ENCODE measurements at regions not wholly inside any gene's neighbourhood (a gene's known extent, or its start where the extent isn't known, plus 50 kb on each side); places are given as distances from the start of the nearest gene placed in this dataset.
"Not testable (repeated sequence)": the region's sequence is repeated elsewhere in the genome, so short reads cannot be mapped to it uniquely, and the experiment has no call there.

DNA sequence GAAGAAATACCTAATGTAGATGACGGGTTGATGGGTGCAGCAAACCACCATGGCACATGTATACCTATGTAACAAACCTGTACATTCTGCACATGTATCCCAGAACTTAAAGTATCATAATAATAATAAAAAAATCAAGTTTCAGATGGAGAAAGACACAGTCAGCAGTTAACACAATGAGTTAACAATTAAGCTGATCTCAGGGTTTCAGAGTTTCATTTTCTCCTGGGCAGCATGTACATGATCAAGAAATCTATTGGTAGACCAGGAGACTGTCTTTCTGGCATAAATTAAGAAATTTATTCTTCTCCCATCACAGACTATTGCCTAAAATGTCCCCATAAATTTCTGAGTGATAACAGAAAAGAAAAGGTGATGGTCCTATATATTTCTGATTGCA is 155.3 kb downstream of the RAD51AP2 start:
- no peak for DNase-seq

DNA sequence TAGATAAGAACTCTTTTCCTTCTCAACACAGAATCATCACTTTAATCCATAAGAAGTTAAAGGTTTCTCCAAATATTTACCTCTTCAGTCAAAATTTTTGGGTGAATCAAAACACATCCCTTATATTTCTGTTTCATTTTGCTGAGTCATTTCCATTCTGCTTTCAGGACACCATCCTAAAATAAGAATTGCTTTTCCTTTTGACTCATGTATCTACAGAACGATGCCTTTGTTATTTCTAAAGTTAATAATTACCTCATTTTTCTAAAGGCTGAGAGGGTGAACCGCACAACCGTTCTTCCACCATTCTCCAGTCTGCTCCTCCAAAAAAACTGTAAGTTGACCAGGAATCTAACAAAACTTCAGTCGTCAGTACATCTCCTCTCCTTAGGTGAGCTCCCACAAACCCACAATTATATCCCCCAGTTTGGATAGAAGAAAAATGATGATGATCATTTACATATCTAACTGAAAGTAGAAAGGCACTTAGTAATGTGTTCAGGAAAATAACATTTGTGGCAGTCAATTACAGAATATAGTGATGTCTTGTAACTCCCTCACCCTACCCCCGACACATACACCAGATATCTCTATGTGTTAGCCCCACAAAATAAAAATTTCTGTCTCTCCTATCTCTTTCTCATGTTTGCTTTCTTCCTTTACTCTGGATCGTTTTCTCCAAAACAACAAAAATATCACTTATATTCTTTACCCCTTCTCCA is 162.5 kb downstream of the RAD51AP2 start:
- no peak for DNase-seq

GRCh38 chr2:17353263-17353662 is 165.0 kb downstream of the RAD51AP2 start:
- no peak for DNase-seq

DNA sequence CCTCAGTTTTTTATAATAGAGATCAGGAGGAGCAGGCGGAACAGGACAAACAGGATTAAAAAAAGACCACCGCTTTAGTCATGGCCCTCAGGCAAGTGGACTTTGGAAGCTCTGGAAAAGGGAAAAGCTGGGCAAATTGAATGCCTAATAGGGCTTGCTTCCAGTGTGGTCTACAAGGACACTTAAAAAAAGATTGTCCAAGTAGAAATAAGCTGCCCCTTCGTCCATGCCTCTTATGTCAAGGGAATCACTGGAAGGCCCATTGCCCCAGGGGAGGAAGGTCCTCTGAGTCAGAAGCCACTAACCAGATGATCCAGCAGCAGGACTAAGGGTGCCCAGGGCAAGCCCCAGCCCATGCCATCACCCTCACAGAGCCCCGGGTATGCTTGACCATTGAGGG is 175.5 kb downstream of the RAD51AP2 start:
- not testable (repeated sequence) for DNase-seq

DNA sequence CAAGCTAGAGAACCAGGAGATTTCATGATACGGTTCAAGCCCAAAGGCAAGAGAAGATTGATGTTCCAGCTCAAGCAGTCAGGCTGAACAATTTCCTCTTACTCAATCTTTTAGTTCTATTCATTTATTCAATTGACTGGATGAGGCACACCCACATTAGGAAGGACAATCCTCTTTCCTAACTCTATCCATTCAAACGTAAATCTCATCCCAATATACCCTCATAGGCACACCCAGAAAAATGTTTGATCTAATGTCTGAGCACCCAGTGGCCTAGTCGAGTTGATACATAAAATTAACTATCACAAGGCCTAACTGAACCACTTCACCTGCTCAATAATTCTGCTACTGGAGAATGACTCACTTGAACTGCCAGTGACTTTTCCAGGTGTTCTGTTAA is 180.7 kb downstream of the RAD51AP2 start:
- DNase-seq: no peak

- DNase-seq: no peak
Observed at GRCh38 chr2:17336458-17336857, 181.8 kb downstream of the RAD51AP2 start.

DNA sequence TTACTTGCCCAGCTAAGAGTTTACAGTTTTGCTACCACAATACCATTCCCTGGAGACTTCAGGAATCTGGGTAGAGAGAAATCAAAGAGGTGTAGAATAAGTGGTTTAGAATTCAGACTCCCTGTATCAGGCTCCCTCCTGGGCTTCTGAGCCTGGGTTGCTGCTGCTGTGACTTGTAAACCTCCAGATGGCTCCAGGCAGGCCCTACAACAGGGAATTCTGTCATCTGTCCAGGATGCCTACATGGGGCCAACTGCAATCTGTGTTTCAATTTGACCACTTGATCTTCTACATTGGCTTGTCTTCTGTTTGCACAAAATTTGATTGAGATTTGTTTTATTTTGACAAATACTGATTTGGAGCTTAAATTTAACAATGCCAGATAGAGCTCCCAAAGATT is 183.9 kb downstream of the RAD51AP2 start:
- DNase-seq: no peak

GRCh38 chr2:17331636-17332035 is 186.6 kb downstream of the RAD51AP2 start:
- no peak for DNase-seq

DNA sequence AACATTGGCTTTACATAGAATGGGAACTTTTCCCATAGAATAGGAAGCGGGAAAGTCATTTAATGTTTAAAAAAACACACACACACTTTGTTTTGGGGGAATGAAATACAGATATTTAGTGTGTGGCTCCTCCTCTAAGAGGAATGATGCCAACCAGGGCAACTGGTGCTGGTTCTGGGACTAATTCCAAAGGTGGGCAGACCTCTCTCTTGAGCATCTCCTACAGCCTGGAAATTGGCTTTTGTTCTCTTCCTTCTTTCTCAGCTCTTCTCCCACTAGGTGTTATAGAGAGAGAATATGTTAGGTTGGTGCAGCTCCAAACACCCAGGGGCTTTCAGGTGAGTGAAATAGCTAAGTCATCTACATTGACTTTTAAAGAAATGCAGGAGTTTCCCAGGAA is 190.1 kb downstream of the RAD51AP2 start:
- no peak for DNase-seq

DNA sequence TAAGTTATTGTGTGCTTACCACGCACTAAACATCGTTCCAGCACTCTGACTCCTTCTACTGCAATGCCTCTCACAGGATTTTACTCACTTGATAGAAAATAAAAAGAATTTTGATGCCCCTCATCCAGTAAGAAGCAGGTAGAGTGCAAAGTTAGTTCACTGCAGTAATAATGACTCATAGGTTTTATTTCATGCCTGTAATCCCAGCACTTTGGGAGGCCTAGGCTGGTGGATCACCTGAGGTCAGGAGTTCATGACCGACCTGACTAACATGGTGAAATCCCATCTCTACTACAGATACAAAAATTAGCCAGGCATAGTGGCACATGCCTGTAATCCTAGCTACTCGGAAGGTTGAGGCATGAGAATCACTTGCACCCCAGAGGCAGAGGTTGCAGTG is 190.6 kb downstream of the RAD51AP2 start:
- DNase-seq: no peak

DNA sequence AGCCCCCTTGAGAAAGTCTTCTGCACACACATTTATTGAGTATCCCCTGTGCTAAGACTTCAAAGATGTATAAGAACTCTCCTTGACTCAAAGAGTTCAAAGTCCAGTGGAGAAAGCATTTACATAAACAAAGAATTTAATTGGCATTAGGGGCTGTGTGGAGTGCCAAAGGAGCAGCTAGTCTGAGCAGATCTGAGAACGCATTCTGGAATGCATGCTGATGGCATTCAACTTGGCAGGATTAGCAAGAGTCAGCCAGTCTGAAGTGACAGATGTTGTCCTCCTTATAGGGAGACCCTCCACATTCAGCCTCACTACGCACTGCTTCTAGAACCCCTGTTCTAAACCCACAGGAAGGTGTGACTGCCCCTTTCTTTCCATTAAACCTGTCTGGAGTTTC is 191.5 kb downstream of the RAD51AP2 start:
- no peak for DNase-seq

DNA sequence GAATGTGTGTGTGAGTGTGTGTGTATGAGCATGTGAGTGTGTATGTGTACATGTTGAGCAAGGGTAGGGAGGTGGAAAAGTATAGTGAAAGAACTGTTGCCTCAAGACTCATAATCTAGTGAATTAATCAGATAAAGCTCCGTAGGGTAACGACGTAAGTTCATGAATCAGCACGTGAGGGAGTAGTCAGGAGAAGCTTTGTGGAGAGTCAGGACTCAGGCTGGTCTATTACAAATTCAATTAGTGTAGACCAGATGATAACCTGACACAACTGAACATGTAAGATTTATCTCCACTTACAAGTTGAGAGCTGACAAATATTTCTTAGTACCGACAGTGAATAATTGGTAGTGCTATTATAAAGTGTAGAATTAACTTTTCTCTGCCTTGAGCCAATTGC is 194.5 kb downstream of the RAD51AP2 start:
- no peak for DNase-seq

DNA sequence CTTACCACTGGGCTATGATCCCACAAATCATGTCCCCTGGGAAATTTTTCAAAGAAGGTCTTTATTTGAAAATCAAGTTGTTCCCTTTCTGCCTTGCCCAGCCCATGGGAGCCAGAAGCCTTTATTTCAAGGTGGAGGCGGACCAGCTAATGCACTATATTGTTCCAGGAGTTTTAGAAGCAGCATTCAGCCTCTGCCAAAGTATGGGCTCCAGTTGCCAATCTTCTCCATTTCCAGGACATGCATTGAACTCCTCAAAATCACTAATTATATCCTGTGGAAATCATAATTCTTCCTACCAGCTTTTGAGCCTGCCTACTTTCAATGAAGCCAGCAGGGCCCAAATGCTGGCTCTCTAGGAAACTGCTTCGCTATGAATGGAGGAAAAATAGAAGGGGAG is 195.8 kb downstream of the RAD51AP2 start:
- DNase-seq: no peak

DNA sequence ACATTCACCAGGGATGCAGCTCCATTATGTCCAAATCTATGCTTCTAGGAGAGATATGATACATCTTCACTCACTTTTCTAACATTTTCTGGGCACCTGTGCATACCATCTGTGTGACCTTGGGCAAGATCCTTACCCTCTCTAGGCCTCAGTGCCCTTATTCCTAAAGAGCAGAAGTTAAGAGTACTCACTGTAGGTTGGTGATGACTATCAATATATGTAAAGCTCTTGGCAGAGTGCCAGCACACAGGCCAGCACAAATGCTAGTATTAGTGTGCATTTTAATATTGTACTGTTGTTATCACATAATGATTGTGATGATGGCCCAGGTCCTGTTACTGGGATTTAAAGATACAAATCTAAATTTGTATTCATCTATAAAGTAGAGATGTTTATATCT is 199.2 kb downstream of the RAD51AP2 start:
- DNase-seq: no peak

DNA sequence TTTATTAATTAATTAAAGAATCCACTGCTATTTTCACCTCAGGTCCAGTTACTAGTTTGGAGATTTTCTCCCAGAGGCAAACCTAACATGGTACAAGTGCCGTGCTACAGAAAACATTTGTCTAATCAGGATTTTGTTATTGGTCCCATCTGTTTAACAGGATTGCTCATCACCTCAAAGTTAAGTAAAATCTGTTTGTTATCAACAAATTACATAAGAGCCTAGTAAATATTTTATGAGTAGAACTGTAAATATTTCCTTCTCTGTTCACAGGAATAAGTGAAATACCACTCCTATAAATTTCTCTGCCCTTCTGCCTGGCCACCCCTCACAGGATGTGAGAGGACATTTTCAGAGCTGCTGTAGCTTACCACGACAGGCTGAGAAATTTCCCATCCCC is 200.2 kb downstream of the RAD51AP2 start:
- DNase-seq: no peak

- no peak for DNase-seq
Observed at GRCh38 chr2:17317439-17317976, 200.7 kb downstream of the RAD51AP2 start.

- DNase-seq: no peak
Observed at GRCh38 chr2:17313261-17313660, 205.0 kb downstream of the RAD51AP2 start.

DNA sequence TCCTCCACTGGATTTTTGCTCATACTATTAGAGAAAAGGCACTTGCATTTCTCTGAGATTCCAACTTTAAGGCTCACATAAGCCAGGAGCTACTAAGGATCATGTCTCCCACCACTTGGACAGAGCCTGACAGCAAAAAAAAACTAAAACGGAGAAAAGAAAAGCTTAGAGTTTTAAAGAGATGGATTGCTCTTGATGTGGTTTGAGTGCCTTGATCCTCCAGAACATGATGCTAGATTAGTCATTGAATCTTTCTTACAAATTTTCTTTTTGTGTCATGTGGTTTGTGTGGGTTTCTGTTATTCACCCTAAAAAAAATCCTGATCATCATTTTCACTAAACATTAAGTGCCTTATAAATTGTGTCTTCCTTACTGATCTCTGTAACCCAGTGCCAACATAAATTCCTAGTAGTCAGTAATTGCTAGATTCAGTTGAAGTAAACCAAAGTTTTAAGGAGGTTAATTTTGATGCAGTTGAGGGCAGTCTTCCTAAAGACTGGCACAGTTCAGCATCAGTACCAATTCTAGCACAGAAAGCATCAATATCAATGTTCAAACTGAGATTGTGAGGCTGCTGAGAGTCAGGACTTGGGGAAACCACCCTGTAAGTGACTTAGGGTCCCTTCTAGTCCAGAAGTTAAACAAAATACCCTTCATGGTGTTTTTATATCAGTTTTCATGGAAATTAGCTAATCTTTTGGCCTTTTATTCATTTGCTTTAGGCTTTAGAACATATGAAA is 206.3 kb downstream of the RAD51AP2 start:
- no peak for DNase-seq

GRCh38 chr2:17311106-17311619 is 207.1 kb downstream of the RAD51AP2 start:
- no peak for DNase-seq

DNA sequence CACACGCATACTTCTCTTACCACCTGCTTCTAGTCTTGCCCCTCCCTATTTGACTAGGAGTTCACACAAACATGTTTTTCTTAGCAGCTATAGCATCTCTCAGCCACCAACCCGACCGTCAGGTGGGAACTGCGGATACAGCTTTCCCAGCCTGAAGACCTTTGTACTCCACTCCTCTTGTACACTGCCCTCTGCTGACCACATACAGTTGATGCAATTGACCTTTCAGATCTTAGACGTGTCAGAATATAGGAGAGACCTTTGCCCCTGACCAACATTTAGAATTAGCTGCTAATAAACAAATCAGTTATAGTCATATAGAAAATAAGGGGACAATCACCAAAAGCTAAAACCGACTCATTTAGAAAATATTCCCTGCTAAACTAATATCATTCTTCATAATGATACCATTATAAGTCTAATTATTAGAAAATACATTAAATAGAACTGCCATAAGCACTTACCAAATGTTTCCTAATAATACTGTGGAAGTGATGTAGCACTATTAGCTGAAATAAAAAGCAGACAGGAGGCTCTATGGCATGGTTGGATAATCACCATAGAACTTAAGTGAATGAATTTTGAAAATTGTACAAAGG is 208.4 kb downstream of the RAD51AP2 start:
- DNase-seq: no peak

DNA sequence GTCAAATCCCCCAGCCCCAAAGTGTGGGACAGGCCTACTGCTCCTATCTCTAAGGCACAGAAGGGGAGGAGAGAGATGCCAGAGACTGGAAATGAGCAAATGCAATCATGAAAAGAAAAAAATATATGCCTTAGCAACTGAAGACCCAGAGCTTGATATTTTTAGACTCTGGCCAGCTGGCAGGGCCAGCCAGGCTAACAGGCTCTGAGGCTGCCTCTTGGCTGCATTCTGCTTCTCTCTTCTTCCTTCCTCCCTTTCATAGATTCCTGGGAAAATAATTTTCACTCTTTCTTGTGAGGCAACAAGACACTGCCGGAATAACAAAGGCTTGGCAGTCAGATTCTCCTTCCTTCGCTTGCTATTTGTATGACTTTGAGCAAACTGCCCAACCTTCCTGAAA is 209.1 kb downstream of the RAD51AP2 start:
- no peak for DNase-seq

DNA sequence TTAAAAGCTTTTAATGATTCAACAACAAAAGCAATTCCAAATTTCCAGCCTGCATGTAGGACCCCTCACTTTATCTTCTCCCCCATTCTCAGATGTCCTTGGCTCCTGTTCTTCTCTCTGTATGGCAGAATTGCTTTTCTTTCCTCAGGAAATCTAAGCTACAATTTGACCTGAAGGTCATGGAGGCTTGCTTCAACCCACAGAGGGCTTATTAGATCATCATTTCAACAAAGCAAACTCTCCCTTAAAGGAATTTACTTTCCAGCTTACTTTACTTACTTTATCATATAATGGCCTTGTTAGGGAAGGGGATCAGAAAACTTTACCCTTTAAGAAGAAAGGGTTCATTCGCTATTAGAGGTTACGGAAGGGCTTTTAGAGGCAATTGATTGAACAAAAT is 211.5 kb downstream of the RAD51AP2 start:
- DNase-seq: no peak

DNA sequence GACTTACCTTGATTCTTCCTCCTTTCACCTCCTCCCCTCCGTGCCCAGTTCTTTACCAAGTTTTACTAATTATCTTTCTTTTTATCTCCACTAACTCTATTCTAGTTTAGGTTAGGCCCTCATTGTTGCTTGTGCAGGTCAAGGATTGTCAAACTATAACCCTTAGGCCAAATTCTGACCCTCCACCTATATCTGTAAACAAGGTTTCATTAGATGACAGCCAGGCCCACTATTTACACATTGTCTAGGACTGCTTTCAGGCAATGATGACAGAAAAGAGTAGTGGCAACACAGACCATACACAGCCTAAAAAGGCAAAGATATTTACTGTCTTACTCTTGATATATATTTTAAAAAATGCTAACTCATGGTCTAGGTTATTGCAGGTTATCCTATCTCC is 212.0 kb downstream of the RAD51AP2 start:
- no peak for DNase-seq

DNA sequence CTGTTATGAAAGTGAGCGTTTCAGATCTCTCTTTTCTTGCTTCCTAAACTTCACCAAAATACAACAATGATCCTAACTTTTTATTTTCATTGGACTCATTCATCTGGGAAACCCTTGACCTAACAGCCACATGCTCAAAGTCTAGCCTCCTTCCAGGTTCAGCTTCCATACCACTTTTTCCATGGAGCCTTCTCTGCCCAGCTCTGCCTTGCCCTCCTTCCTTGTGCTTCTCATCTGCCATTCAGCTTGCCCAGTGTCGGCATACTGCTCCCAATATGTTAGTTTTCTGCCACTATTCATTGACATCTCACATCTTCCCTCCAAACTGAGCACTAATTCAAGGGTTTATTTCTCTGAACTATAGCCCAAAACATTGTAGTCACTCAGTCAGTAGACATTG is 214.7 kb downstream of the RAD51AP2 start:
- no peak for DNase-seq
